SU-DHL-6 (cell line): ENCODE measurements at regions not wholly inside any gene's neighbourhood (a gene's known extent, or its start where the extent isn't known, plus 50 kb on each side); places are given as distances from the start of the nearest gene placed in this dataset.

Experiments used
- H2AFZ ChIP-seq: fragments of 200-600 bp; sonication (generic); 2 replicates; pipeline ENCODE4 v1.6.1; 2014; ENCODE audit warnings: low read depth, mild to moderate bottlenecking, moderate library complexity, mixed read lengths, antibody characterized with exemption, low read length; ENCODE audit not compliant: severe bottlenecking
- H3F3A ChIP-seq: fragments of 200-600 bp; shearing (Covaris generic); 2 replicates; pipeline ENCODE4 v1.6.0; 2016; ENCODE audit warnings: antibody characterized with exemption, mild to moderate bottlenecking; ENCODE audit not compliant: insufficient read depth
- H3K27ac ChIP-seq: fragments of 200-600 bp; sonication (generic); 2 replicates; pipeline ENCODE4 v1.5.1; 2016; ENCODE audit warnings: low read depth, mild to moderate bottlenecking, low read length, moderate library complexity, mixed read lengths
- H3K27me3 ChIP-seq: fragments of 200-600 bp; sonication (generic), shearing (Covaris generic); 2 replicates; pipeline ENCODE4 v1.6.0; 2014; ENCODE audit warnings: mild to moderate bottlenecking, low read length
- H3K36me3 ChIP-seq: fragments of 200-600 bp; sonication (generic); 2 replicates; pipeline ENCODE4 v1.6.1; 2014; ENCODE audit warnings: mild to moderate bottlenecking, low read length, mixed read lengths
- H3K4me2 ChIP-seq: fragments of 300-600, 200-600 bp; shearing (Covaris generic), sonication (generic); 2 replicates; pipeline ENCODE4 v1.6.0; 2014; ENCODE audit warnings: low read length, low read depth, mild to moderate bottlenecking; ENCODE audit not compliant: poor library complexity, severe bottlenecking
- H3K4me3 ChIP-seq: fragments of 200-600 bp; sonication (generic); 2 replicates; pipeline ENCODE4 v1.5.1; 2014; ENCODE audit warnings: antibody characterized with exemption, low read length, mild to moderate bottlenecking, mixed read lengths; ENCODE audit not compliant: insufficient read depth, poor library complexity, severe bottlenecking
- H3K79me2 ChIP-seq: fragments of 200-600 bp; sonication (generic); 2 replicates; pipeline ENCODE4 v1.6.1; 2014; ENCODE audit warnings: mild to moderate bottlenecking, low read length, moderate library complexity; ENCODE audit not compliant: insufficient read depth
- H3K9ac ChIP-seq: fragments of 200-600 bp; sonication (generic); 2 replicates; pipeline ENCODE4 v1.7.0; 2014; ENCODE audit warnings: mild to moderate bottlenecking, low read length
- H3K9me2 ChIP-seq: fragments of 200-600 bp; sonication (generic); replicated peaks from 2 replicates; pipeline ENCODE4 v1.6.1; 2014; ENCODE audit warnings: low read length; ENCODE audit not compliant: insufficient read depth
- H3K9me3 ChIP-seq: fragments of 200-600 bp; sonication (generic); 2 replicates; pipeline ENCODE4 v1.6.1; 2014; ENCODE audit warnings: low read length, mixed read lengths; ENCODE audit not compliant: insufficient read depth
- H4K20me1 ChIP-seq: fragments of 200-600 bp; sonication (generic); 2 replicates; pipeline ENCODE4 v1.6.1; 2014; ENCODE audit warnings: low read depth, mild to moderate bottlenecking, antibody characterized with exemption, low read length, moderate library complexity, mixed read lengths
- EZH2phosphoT487 ChIP-seq: fragments of 200-600 bp; sonication (generic), shearing (Covaris generic); conservative IDR thresholded peaks from 2 replicates; pipeline ENCODE4 v1.6.1; 2018; ENCODE audit warnings: mild to moderate bottlenecking, antibody characterized with exemption, low read length, moderate library complexity, mixed read lengths
- TF ChIP-seq, protein P1 (sequence below): fragments of 200-600 bp; sonication (generic); IDR thresholded peaks from one replicate; pipeline ENCODE4 v1.5.1; 2017; ENCODE audit warnings: antibody characterized with exemption, mild to moderate bottlenecking, low read length, moderate library complexity; ENCODE audit not compliant: insufficient read depth, poor library complexity, severe bottlenecking

DNA sequence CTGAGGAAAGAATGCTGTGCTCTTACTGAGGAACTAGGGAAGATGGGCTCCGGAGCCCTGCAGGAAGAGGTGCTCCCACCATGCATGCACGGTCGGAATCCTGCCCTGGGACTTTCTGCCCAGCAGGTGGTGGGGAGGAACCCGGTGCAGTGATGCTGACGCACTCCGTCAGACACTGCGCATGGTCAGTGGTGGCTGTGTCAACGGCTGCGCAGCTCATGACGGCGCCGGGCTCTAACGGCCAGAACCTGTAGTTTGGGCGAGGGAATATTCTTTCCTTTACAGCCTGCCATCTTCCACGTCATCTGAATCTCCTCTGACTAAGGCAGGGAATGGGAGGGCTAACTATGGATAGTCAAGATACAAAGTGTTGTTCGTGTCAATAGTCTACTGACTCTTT lies 189.2 kb upstream of the MGMT start:
- H3K27me3 ChIP-seq = no peaks in the 10 kb centered on the region
- H3K4me2 ChIP-seq = no peak overlapping the region
- no peaks in the 10 kb centered on the region for H3K9me3 ChIP-seq
- no peak overlapping the region for H3K4me3 ChIP-seq
- no peak overlapping the region for H3K9ac ChIP-seq
- 0 out of 2 replicates have a peak, but pooled peaks cover 3% of the 10 kb centered on the region for H3K9me2 ChIP-seq
- TF ChIP-seq, protein P1, sequence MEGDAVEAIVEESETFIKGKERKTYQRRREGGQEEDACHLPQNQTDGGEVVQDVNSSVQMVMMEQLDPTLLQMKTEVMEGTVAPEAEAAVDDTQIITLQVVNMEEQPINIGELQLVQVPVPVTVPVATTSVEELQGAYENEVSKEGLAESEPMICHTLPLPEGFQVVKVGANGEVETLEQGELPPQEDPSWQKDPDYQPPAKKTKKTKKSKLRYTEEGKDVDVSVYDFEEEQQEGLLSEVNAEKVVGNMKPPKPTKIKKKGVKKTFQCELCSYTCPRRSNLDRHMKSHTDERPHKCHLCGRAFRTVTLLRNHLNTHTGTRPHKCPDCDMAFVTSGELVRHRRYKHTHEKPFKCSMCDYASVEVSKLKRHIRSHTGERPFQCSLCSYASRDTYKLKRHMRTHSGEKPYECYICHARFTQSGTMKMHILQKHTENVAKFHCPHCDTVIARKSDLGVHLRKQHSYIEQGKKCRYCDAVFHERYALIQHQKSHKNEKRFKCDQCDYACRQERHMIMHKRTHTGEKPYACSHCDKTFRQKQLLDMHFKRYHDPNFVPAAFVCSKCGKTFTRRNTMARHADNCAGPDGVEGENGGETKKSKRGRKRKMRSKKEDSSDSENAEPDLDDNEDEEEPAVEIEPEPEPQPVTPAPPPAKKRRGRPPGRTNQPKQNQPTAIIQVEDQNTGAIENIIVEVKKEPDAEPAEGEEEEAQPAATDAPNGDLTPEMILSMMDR = no peak
- TF ChIP-seq EZH2phosphoT487 = no peak
- no peak overlapping the region for H2AFZ ChIP-seq
- no peaks in the 10 kb centered on the region for H3K79me2 ChIP-seq
- no peaks in the 10 kb centered on the region for H3F3A ChIP-seq
- H3K36me3 ChIP-seq = no peaks in the 10 kb centered on the region
- H3K27ac ChIP-seq = no peak overlapping the region
- H4K20me1 ChIP-seq = no peaks in the 10 kb centered on the region

DNA sequence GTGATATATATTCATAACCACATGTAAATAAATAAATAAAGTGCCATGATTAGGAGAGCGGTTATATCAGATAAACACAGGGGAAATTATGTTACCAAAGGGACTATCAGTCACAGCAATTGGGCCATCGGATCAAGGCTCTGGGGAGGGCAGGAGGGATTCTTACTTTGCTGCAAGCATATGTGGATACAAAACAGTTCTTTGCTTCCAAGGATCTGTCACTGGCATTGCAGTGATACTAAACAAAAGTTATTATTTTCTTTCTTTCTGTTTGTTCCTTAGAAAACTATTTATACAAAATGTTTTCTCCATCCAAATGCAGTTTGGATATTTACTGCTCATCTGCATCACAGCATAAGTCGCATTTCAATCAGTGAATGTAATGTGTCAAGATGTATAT lies 188.4 kb upstream of the MGMT start:
- no peaks in the 10 kb centered on the region for H3K27me3 ChIP-seq
- H3F3A ChIP-seq = no peaks in the 10 kb centered on the region
- no peaks in the 10 kb centered on the region for H3K9me3 ChIP-seq
- H4K20me1 ChIP-seq = no peaks in the 10 kb centered on the region
- H2AFZ ChIP-seq = no peak overlapping the region
- H3K27ac ChIP-seq = no peak overlapping the region
- TF ChIP-seq, protein P1 = no peak
- no peak for TF ChIP-seq EZH2phosphoT487
- no peak overlapping the region for H3K4me3 ChIP-seq
- no peaks in the 10 kb centered on the region for H3K79me2 ChIP-seq
- H3K9ac ChIP-seq = no peak overlapping the region
- H3K4me2 ChIP-seq = no peak overlapping the region
- no peaks in the 10 kb centered on the region for H3K36me3 ChIP-seq
- H3K9me2 ChIP-seq = 0 out of 2 replicates have a peak, but pooled peaks cover 3% of the 10 kb centered on the region

- TF ChIP-seq EZH2phosphoT487 = no peak
- TF ChIP-seq, protein P1 = no peak
Observed at GRCh38 chr10:129279446-129280154, 187.4 kb upstream of the MGMT start.

More at GRCh38 chr10:129279446-129280154, 187.4 kb upstream of the MGMT start:
- Histone ChIP-seq H3K27me3 (no peaks in the 10 kb centered on the region), H3K9me3 (no peaks in the 10 kb centered on the region), H3K9me2 (0 out of 2 replicates have a peak, but pooled peaks cover 3% of the 10 kb centered on the region), H3K27ac (no peak overlapping the region), H3K9ac (no peak overlapping the region), H3K36me3 (no peaks in the 10 kb centered on the region), H3F3A (no peaks in the 10 kb centered on the region), H3K4me3 (no peak overlapping the region), H4K20me1 (no peaks in the 10 kb centered on the region), H3K4me2 (no peak overlapping the region), H2AFZ (no peak overlapping the region), H3K79me2 (no peaks in the 10 kb centered on the region)
